Inferior parietal cortex (tissue), 1 donor: ENCODE measurements at regions not wholly inside any gene's neighbourhood (a gene's known extent, or its start where the extent isn't known, plus 50 kb on each side); places are given as distances from the start of the nearest gene placed in this dataset.

Source experiments
- DNase-seq: peaks from one replicate; pipeline ENCODE4 v3.0.0-alpha.2; 2016; ENCODE audit errors: extremely low spot score

GRCh38 chr6:159118924-159119323 lies 50.3 kb upstream of the FNDC1 start:
- DNase-seq, result no peak

GRCh38 chr6:159117563-159117962 lies 51.6 kb upstream of the FNDC1 start:
- DNase-seq, result no peak

- no peak for DNase-seq
These were observed 52.2 kb upstream of the FNDC1 start for GRCh38 chr6:159117046-159117445.

GRCh38 chr6:159116343-159116742 lies 52.9 kb upstream of the FNDC1 start:
- no peak for DNase-seq

- DNase-seq, result no peak
These were observed 54.6 kb upstream of the FNDC1 start for GRCh38 chr6:159114569-159114968.

GRCh38 chr6:159113223-159113622 lies 56.0 kb upstream of the FNDC1 start:
- DNase-seq, result no peak

- DNase-seq, result no peak
These were observed 56.5 kb upstream of the FNDC1 start for GRCh38 chr6:159112714-159113113.

GRCh38 chr6:159110748-159111147 lies 58.5 kb upstream of the FNDC1 start:
- DNase-seq, result no peak

- DNase-seq, result no peak
These were observed 59.2 kb upstream of the FNDC1 start for GRCh38 chr6:159110013-159110412.

- no peak for DNase-seq
These were observed 59.8 kb upstream of the FNDC1 start for GRCh38 chr6:159109391-159109790.

GRCh38 chr6:159108426-159108985 lies 60.7 kb upstream of the FNDC1 start:
- DNase-seq, result no peak

- DNase-seq, result no peak
These were observed 61.5 kb upstream of the FNDC1 start for GRCh38 chr6:159107451-159108260.

GRCh38 chr6:159106627-159107241 lies 61.9 kb upstream of the TAGAP start:
- DNase-seq, result peak; percentile 96

- DNase-seq, result no peak
These were observed 60.9 kb upstream of the TAGAP start for GRCh38 chr6:159105716-159106115.

GRCh38 chr6:159104931-159105330 lies 60.1 kb upstream of the TAGAP start:
- no peak for DNase-seq

- DNase-seq, result peak; percentile 63
These were observed 59.6 kb upstream of the TAGAP start for GRCh38 chr6:159104163-159104925.

- no peak for DNase-seq
These were observed 58.8 kb upstream of the TAGAP start for GRCh38 chr6:159103396-159104162.

- DNase-seq, result no peak
These were observed 57.8 kb upstream of the TAGAP start for GRCh38 chr6:159102373-159103160.

- DNase-seq, result no peak
These were observed 56.9 kb upstream of the TAGAP start for GRCh38 chr6:159101656-159102055.

GRCh38 chr6:159100395-159101182 lies 55.8 kb upstream of the TAGAP start:
- DNase-seq, result no peak
